GM19328 (cell line): ENCODE measurements at regions not wholly inside any gene's neighbourhood (a gene's known extent, or its start where the extent isn't known, plus 50 kb on each side); places are given as distances from the start of the nearest gene placed in this dataset.

ENCODE experiments used
- ATAC-seq: cut with Tn5 transposase; IDR thresholded peaks from one replicate; pipeline ENCODE4 v1.9.1; 2021; ENCODE audit warnings: mild to moderate bottlenecking, moderate library complexity; ENCODE audit not compliant: unreplicated experiment

- ATAC-seq: no peak
Measured at GRCh38 chr13:73286177-73286576, 227.4 kb downstream of the KLF5 start.

GRCh38 chr13:73284081-73284874 lies 225.5 kb downstream of the KLF5 start:
- ATAC-seq: no peak

GRCh38 chr13:73283636-73284035 lies 224.8 kb downstream of the KLF5 start:
- ATAC-seq: no peak

- ATAC-seq: no peak
Measured at GRCh38 chr13:73281746-73282145, 222.9 kb downstream of the KLF5 start.

GRCh38 chr13:73278186-73278585 lies 219.4 kb downstream of the KLF5 start:
- no peak for ATAC-seq

GRCh38 chr13:73275163-73275562 lies 216.4 kb downstream of the KLF5 start:
- no peak for ATAC-seq

- ATAC-seq: no peak
Measured at GRCh38 chr13:73274147-73274546, 215.3 kb downstream of the KLF5 start.

- ATAC-seq: no peak
Measured at GRCh38 chr13:73273745-73274144, 214.9 kb downstream of the KLF5 start.

GRCh38 chr13:73273276-73273675 lies 214.5 kb downstream of the KLF5 start:
- no peak for ATAC-seq

GRCh38 chr13:73272831-73273230 lies 214.0 kb downstream of the KLF5 start:
- no peak for ATAC-seq

GRCh38 chr13:73268306-73268705 lies 209.5 kb downstream of the KLF5 start:
- no peak for ATAC-seq

GRCh38 chr13:73266640-73267180 lies 207.9 kb downstream of the KLF5 start:
- no peak for ATAC-seq

GRCh38 chr13:73262862-73263627 lies 204.2 kb downstream of the KLF5 start:
- no peak for ATAC-seq

GRCh38 chr13:73261739-73262216 lies 203.0 kb downstream of the KLF5 start:
- no peak for ATAC-seq

- ATAC-seq: no peak
Measured at GRCh38 chr13:73259061-73260017, 200.5 kb downstream of the KLF5 start.

- ATAC-seq: no peak
Measured at GRCh38 chr13:73258406-73258805, 199.6 kb downstream of the KLF5 start.

- no peak for ATAC-seq
Measured at GRCh38 chr13:73254827-73255226, 196.0 kb downstream of the KLF5 start.

- no peak for ATAC-seq
Measured at GRCh38 chr13:73251626-73252265, 192.9 kb downstream of the KLF5 start.

- no peak for ATAC-seq
Measured at GRCh38 chr13:73250061-73250460, 191.3 kb downstream of the KLF5 start.
